Fibroblast of upper back skin (primary cell): ENCODE measurements at regions not wholly inside any gene's neighbourhood (a gene's known extent, or its start where the extent isn't known, plus 50 kb on each side); places are given as distances from the start of the nearest gene placed in this dataset.
A peak's percentile ranks its signal among the peaks of the same experiment; 100 is the strongest.
"Not testable (repeated sequence)": the region's sequence is repeated elsewhere in the genome, so short reads cannot be mapped to it uniquely, and the experiment has no call there.

ENCODE experiments used
- DNase-seq: peaks from one replicate; pipeline ENCODE4 v3.0.0-alpha.2; 2013

- DNase-seq: peak; percentile 67
Measured at GRCh38 chr15:24848050-24848449, 106.7 kb upstream of the SNRPN start.

GRCh38 chr15:24856397-24857390 lies 98.1 kb upstream of the SNRPN start:
- DNase-seq: peak; percentile 61

GRCh38 chr15:24857763-24858162 lies 97.0 kb upstream of the SNRPN start:
- DNase-seq: no peak

GRCh38 chr15:24858183-24858582 lies 96.6 kb upstream of the SNRPN start:
- not testable (repeated sequence) for DNase-seq

GRCh38 chr15:24858737-24859601 lies 95.8 kb upstream of the SNRPN start:
- DNase-seq: peak; percentile 61

GRCh38 chr15:24861014-24861690 lies 93.6 kb upstream of the SNRPN start:
- DNase-seq: no peak

GRCh38 chr15:24862726-24863521 lies 91.9 kb upstream of the SNRPN start:
- DNase-seq: no peak

- no peak for DNase-seq
Measured at GRCh38 chr15:24865303-24865702, 89.5 kb upstream of the SNRPN start.

GRCh38 chr15:24877174-24877573 lies 77.6 kb upstream of the SNRPN start:
- peak; percentile 7 for DNase-seq

- DNase-seq: peak; percentile 51
Measured at GRCh38 chr15:24878153-24878552, 76.6 kb upstream of the SNRPN start.

- no peak for DNase-seq
Measured at GRCh38 chr15:24879492-24879891, 75.3 kb upstream of the SNRPN start.

GRCh38 chr15:24880663-24881062 lies 74.1 kb upstream of the SNRPN start:
- no peak for DNase-seq

- DNase-seq: no peak
Measured at GRCh38 chr15:24886538-24886937, 68.2 kb upstream of the SNRPN start.

- no peak for DNase-seq
Measured at GRCh38 chr15:24898715-24899272, 56.0 kb upstream of the SNRPN start.

- DNase-seq: no peak
Measured at GRCh38 chr15:24899367-24899766, 55.4 kb upstream of the SNRPN start.

GRCh38 chr15:24899795-24900194 lies 55.0 kb upstream of the SNRPN start:
- no peak for DNase-seq

GRCh38 chr15:24901409-24901808 lies 53.4 kb upstream of the SNRPN start:
- DNase-seq: no peak
